GM12873 (cell line): ENCODE measurements at regions not wholly inside any gene's neighbourhood (a gene's known extent, or its start where the extent isn't known, plus 50 kb on each side); places are given as distances from the start of the nearest gene placed in this dataset.

ENCODE experiments used
- CTCF ChIP-seq: IDR thresholded peaks from 2 replicates; pipeline ENCODE4 v1.5.1; 2012; ENCODE audit warnings: low read depth, mild to moderate bottlenecking, moderate library complexity, low read length, control low read depth; ENCODE audit not compliant: insufficient read depth; ENCODE audit errors: missing control alignments

- TF ChIP-seq CTCF, result no peak
Measured at GRCh38 chr2:21333684-21334083, 209.9 kb downstream of the TDRD15 start.

- no peak for TF ChIP-seq CTCF
Measured at GRCh38 chr2:21346984-21347383, 223.2 kb downstream of the TDRD15 start.

GRCh38 chr2:21353879-21354679, 230.3 kb downstream of the TDRD15 start:
- no peak for TF ChIP-seq CTCF

GRCh38 chr2:21356086-21356856, 232.5 kb downstream of the TDRD15 start:
- TF ChIP-seq CTCF, result no peak

- no peak for TF ChIP-seq CTCF
Measured at GRCh38 chr2:21356857-21357255, 233.1 kb downstream of the TDRD15 start.

- no peak for TF ChIP-seq CTCF
Measured at GRCh38 chr2:21358976-21359375, 235.2 kb downstream of the TDRD15 start.

- no peak for TF ChIP-seq CTCF
Measured at GRCh38 chr2:21361384-21361783, 237.6 kb downstream of the TDRD15 start.
